ENCODE measurements at regions not wholly inside any gene's neighbourhood (a gene's known extent, or its start where the extent isn't known, plus 50 kb on each side); places are given as distances from the start of the nearest gene placed in this dataset.

DNA sequence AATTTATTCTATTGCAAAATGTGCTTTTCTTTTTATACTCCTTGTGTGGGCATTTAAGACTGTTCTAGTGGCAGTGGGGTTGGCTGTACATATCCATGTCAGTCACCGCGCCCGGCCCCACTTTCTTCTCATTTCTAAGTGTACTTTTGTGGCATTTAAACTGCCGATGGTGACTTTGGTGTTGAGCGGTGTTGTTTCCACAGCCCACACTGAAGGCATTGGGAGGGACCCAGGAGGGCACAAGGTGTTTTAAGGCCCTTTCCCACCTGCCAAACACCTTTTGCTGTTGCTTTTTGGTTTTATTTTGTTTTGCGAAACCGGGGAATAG, 369.7 kb downstream of the MTX2 start:
- no peak for DNase-seq (ENCODE audit: extremely low read depth in 1 of 2, low read depth in 1 of 2)

DNA sequence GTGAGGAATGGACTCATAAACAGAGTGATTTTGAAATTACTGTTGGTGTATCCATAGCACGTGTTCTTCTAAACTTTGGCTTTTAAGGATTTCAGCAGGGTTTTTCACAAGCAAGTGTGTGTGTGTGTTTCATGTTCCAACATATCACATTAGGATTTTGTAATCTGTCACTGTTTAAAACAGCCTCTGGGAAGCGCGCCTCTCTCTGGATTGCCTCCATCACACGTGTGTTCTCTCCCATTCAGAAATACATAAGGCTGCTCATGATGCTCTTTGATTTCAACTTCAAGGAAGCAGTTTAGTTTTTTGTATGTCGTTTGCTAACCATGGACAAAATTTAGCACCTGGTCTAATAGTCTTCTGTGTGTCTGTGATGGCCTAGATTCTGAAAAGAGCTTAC, 370.4 kb downstream of the MTX2 start:
- no peak for DNase-seq (ENCODE audit: extremely low read depth in 1 of 2, low read depth in 1 of 2)

DNA sequence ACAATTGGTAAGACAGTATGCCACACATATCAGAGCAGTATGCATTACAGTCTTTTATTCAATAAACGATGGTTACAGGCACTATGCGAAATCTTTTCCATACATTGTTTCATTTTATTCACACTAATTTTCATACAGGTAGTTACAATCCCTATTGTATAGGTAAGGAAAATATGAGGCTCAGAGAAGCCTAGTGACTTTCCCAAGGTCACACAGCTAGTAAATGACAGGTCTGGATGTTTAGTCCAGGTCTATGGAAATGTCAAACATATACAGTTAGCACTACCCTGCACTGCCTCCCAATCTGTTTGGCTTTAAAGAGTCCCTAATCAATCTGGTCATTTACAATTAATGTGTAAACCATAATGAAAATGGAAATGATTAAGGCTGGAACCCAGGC, 372.2 kb downstream of the MTX2 start:
- no peak for DNase-seq (ENCODE audit: extremely low read depth in 1 of 2, low read depth in 1 of 2)

DNA sequence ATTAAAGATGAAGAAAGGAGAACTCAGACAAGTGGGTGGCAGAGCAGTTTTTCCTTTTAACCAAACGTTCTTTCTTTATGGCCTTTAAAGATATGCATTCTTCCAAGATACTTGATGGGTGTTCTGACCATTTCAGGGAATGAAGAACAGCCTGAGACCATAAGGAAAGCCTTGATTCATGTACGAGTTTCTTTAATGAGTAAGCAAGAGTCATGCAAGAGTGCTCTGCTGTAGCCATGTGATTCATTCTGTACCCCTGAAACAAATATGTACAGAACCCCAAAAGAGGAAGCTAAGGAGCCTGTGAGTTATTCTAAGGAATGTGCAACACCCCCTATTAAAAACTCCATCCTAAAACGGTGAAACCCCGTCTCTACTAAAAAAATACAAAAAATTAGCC, 372.8 kb downstream of the MTX2 start:
- no peak for DNase-seq (ENCODE audit: extremely low read depth in 1 of 2, low read depth in 1 of 2)

DNA sequence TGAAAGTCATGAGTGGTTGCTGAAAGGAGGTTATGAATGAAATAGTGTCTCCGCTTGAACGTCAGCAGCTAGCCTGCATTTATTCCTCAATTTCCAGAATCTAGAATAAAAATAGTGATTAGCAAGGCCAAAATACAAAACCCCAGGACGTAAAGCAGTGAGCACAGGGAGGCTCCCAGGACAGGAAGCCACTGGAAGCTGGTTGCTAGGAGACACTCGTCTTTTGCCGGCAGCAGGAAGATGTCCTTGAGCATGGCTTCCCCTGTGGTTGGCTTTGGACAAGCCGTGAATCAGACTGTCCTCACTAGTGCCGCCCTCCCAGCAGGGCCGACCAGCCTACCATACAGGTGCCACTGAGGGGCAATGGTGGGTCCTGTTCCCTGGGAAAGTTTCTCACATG, 374.4 kb downstream of the MTX2 start:
- DNase-seq (ENCODE audit: extremely low read depth in 1 of 2, low read depth in 1 of 2) = no peak

DNA sequence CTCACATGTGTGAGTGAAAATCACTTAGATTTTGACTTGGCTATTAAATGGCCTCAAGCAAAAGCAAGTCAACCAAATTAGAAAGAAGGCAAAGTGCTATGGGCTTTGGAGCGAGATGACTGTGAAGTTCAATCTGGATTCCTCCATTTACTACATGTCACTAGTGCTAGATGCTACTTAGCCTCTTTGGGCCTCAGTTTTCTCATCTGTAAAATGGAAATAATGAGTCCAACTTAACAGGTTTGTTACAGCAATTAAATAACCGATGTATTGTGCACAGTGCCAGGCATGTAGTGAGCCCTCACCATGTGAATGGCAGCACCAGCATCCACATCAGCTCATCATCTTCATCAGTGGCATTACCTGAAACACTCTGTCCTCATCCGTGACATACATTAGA, 376.3 kb downstream of the MTX2 start:
- DNase-seq (ENCODE audit: extremely low read depth in 1 of 2, low read depth in 1 of 2) = no peak

DNA sequence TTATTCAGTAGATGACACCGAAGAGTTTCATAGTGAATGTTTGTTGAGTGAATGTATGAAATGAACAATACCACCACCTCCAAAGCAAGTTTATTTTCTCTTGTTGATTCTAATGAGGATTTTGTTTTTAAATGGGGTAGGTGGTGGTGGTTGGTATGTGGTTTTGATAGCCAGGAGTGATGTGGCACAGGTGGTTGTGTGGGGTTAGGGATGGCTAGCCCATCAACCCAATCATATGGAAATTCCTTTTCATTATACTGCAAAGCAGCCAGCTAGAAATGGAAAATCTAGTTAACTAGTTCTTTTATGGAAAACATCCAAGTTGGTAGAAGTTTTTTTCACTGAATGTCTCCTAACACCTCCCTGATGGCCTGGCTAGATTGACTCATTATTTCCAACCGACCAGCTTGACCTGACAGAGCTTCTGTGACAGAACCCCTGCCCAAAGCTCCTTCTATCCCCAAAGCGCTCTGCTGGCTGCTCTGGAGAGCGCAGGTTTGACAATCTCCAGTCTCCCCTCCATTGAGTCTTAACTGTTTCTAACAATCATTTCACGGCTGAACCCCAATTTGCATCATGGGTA, 376.9 kb downstream of the MTX2 start:
- no peak for DNase-seq (ENCODE audit: extremely low read depth in 1 of 2, low read depth in 1 of 2)

DNA sequence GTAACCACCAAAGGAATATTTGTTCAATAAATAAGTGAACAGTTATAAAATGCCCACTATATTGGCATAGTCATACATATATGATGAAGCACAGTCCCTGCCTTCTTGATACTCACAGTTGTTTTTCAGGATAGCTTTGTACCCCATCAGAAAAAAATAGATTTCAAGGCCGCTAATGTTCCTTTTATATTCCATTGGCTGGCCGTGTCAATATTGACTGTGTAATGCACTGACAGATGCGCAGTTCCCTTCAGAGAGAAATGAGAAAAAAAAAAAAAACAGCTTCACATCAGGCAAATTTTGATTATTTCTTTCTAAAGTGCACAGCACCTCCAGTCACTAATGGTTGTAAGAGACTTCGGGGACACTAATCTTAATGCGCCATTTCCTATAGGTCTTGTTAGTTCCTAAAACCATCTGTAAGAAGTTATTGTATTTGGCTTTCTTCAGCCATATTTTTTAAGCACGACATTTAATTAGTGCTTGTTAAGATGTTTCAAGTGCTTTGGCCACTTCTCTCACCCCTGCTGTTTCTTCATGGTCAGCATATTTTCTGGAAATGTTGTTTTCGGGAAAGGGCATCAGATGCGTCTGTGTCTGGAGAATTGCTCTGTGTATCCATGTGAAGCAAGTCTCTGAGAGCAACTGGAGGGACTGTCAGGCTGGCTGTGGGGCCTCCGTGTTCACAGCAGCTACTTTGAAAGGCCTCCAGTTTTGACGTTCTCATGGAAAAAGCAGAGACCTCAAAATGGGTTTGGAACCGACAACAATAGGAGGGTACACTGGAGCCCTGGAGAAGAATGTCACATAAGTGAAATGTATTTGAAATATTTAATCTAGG, 378.3 kb downstream of the MTX2 start:
- DNase-seq (ENCODE audit: extremely low read depth in 1 of 2, low read depth in 1 of 2) = no peak

DNA sequence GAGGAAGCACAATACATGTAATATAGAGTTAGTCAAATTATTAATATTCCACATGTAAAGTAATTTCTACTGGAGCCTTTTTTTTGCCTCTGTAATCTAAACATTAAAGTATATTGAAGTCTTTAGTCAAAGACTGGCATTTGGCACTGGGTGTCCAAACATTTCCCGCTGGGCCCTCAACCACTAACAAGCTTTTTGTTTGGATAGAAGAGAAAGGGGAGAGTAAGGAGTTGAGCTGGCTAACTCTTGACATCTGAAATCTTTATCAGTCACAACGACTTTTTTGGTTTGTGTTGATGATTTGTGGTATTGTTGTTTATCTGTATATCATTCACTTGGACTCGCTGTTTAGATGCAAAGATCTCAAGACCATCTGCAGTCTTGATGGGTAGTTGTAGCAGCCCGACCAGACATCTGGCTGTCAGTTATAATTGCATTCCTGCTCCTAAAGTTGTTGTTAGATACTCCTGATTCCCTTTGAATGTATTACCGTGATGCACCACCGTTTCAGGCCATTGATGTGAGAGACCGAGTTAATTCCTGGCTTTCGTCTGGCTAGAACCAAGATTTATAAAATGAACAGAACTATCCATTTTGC, 379.6 kb downstream of the MTX2 start:
- DNase-seq (ENCODE audit: extremely low read depth in 1 of 2, low read depth in 1 of 2) = no peak

DNA sequence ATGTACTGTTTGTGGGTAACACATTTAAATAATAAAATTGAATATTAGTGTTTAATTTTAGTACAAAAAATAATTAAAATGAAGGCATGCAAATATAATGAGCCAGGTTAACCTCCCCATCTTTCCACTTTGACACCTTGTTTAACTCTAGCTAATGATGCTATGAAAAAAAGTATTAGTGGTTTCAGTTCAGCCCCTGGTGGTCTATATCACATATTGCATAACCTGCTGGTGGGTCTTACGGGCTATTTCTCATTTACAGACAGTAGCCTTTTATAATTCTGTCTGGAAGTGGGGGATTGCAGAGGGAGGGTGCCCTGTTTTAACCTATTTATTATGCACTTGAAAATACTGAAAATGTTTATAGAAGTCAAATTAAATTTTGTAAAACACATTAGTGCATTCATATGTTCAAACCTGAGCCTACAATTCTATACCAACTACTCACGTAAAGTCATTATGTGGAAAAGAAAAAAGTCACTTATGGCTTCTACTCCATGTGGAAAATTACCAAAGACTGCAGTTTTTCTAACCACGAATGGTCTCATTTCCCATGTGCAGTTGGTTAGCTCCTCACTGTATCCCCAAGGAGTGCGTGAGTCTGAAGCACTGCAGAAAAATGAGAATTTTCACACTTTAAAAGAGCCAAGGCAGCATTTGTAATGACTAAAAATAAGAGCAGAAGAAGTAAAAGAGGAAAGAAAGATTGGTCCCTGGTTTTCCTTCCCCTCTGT, 381.0 kb downstream of the MTX2 start:
- no peak for DNase-seq (ENCODE audit: extremely low read depth in 1 of 2, low read depth in 1 of 2)

DNA sequence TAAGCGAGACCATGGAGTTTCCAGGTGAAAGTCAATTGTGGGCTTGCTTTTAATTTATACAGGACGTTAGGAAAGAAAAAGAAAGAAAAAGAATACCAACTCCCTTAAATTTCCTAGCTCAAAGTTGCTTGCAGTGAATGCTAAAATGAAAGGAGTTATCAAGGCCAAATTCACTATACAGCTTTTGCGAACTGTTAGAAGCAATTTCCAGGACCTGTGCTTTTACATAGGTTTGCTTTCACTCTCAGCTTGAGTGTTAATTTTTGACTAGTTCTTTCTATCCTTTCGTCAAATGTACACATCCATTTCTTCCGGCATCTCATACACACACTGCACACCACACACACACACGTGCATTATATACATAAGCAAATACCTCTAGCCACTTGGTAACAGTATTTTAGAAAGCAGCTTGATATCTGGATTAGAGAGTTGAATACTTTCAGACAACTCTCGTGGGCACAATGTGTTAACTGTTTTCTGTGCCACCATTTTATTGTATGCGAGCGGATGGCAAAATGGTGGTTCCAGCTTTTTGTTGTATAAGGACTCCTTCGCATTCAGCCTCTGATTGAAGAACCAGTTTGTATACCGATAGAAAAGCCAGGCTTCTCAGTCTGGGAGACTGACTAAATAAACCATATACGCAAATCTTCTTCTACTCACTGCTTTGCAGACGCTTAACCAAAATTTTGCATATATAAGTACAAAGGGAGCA, 381.8 kb downstream of the MTX2 start:
- DNase-seq (ENCODE audit: extremely low read depth in 1 of 2, low read depth in 1 of 2) = no peak

DNA sequence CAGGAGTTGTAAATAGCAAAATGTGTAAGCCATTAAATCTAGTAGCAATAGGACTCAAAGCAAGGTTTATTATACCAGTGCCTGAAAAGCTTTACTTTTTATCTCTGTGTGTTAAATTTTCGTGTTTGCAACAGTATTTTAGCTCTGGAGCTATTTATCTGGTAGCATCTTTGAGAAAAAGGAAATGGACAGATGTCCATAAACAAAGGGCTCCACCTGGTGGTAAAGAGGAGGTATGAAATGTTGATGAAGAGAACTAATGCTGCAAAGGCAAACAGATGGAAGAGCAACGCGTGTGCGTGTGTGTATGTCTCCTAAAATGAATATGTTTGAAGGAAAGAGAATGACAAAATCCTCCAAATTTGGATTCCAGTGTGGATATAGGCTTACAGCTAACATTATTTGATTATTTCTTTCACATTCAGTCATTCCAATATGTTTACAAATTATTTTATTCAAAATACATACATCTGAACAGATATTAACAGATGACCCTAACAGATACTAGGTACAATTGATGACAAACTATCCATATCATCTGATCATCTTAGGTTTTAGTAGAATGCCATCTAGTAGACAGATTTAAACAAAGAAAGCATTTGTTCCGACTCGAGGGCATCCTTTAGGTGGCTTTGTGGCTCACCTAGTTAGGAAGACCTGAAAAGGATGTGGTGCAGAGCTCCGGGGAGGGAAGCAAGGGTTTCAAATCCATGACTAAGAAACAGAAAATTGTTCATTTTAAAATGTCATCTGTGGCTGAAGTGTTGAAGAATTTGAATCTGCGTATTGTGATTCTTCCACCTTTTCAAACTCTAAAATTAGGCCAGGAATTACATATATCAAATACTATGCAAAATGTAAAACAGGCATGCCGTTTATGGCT, 383.3 kb downstream of the MTX2 start:
- DNase-seq (ENCODE audit: extremely low read depth in 1 of 2, low read depth in 1 of 2) = no peak

DNA sequence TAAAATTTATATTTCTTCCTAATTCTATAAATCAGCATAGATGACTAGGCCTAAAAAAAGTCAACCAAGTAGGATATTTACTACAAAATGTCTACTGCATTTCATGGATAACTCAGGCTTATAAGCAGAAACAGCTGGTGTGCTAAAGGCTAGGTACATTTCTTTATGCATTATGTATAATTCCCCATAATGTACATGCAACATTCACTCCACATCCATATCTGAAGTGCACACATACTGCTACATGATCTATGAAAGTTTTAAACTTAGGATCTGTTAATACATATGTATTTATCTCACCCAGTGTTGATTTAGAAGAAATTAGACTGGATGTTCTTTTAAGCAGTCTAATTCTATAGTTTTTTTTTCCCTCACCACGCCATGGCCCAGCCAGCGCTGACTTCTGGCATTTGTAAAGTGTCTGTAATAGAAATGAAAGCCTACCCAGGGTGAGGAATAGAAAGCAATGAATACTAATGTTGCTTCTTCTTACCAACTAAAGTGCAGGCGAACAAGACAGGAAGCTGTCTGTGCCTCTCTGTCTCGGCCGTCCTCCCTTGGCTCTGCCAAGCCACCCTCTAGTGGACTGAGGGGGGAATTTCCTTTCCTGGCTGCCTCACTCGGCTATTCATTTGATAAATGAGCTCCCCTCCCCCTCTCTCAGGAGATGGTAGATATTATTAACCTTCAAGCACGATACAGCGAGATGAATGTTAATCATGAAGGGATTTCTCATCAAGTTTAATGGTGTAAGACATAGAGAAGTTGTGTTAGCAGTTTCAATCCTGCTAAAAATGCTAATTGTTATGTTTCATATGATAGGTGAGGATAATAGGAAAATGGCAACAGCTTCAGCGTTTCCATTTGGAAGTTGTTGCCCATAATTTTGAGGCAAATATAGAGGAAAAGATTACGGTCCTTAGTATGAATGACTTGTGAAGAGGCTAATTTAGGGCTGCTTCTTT, 384.5 kb downstream of the MTX2 start:
- DNase-seq (ENCODE audit: extremely low read depth in 1 of 2, low read depth in 1 of 2) = no peak

DNA sequence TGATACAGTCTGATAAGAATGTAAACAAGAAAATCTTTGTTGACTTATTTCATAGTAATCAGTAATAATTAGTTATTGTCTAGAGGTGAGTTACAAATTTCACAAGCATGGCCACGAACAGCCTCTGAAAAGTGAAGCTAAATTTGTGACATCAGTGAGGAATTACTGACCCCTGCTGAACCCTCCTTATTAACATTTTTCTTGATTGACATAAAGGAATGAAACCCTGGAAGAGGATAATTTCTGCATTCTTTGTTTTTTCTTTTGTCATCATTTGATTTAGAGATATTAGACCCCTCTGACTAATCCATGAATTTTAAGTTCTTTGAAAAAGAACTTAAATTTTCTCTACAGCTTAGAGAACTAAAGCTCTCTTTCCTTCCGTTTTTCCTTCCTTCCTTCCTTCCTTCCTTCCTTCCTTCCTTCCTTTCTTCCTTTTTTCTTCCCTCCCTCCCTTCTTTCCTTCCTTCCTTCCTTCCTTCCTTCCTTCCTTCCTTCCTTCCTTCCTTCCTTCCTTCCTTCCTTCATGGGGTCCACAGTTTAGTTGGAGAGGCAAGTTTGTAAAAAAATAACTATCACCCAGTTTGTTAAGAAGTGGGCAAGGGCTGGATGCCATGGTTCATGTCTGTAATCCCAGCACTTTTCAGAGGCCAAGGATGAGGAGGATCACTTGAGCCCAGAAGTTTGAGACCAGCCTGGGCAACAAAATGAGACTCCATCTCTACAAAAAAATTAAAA, 387.0 kb downstream of the MTX2 start:
- no peak for DNase-seq (ENCODE audit: extremely low read depth in 1 of 2, low read depth in 1 of 2)

DNA sequence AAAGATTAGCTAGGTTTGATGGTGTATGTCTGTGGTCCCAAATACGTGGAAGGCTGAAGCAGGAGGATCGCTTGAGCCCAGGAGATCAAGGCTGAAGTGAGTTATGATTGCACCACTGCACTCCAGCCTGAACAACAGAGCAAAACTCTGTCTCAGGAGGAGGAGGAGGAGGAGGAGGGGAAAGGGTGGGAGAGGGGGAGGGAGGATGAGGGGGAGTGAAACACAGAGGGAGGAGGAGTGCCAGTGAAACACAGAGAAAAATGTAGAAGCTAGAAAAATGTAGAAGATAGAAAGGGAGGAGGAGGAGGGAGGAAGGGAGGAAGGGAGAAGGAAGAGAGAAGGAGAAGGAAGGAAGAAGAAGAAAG, 387.5 kb downstream of the MTX2 start:
- no peak for DNase-seq (ENCODE audit: extremely low read depth in 1 of 2, low read depth in 1 of 2)

DNA sequence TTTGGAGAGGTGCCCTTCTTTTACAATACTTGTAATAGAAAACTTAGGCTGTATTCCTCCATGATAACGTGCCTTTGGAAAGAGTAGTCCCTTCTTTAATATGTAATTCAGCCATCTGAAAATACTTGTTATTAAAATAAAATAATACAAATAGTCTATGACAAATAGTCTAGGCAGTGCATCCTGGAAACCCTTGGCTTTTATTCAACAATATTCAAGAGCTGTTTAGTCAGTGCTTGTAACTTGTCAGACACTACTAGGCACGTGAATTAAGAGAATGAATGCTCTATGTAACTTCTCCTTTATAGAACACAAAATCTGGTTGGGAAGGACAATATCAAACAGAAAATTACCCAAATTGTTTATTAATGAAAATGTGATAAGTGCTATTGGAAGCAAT, 388.2 kb downstream of the MTX2 start:
- no peak for DNase-seq (ENCODE audit: extremely low read depth in 1 of 2, low read depth in 1 of 2)

DNA sequence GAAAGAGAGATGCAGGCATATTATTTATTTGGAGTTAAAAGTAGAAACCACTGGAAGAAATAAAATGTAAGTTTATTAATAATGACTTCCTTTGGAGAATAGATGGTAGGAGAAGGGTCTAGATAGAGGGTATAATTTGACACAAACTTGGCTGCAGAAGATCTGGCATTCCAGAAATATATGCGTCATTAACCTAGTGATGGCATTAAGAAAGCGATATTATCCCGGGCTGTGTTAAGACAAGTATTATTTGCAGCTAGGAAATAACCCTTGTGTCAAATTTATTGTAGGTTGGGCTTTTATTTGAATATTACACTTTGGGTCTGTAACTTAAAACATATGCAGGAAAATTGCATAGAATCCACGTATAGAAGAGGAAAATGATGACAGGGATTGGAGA, 389.5 kb downstream of the MTX2 start:
- no peak for DNase-seq (ENCODE audit: extremely low read depth in 1 of 2, low read depth in 1 of 2)

DNA sequence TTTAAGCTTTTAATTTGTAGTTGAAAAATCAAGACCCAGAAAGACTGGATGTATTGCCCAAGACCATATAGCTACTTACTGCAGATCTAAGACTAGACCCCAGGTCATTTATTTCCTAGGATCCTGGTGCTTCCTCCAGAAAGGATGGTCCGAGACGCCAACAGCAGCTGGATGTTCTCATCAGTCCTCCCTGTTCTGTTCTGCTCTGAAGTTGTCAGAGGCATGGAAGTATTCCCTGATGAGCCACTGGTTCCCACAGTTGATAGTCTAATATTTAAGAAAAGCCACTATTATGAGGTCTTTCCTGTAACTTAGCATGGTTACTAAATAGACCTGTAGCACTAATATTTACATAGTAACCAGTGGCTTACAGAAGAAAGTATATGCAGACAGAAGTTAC, 393.5 kb downstream of the MTX2 start:
- DNase-seq (ENCODE audit: extremely low read depth in 1 of 2, low read depth in 1 of 2) = no peak

DNA sequence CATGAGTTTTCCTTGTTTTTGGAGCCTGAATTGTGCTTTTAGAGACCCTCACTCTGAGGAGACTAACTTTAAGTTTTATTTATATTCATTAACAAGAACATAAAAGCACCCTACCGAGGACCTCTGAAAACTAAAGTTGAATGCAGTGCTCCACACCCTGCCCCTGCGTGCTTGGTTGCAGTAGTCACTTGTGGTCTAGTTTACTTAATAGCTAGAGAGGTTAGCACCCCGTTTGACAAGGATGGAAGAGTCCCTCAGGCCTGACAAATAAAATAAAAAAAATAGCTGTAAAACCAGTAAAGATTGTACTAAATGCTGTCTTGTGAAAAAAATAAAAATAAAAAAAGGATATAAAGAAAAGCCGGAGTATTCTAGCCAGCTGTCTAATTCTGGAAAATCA, 395.2 kb downstream of the MTX2 start:
- no peak for DNase-seq (ENCODE audit: extremely low read depth in 1 of 2, low read depth in 1 of 2)
